ENCODE measurements at regions not wholly inside any gene's neighbourhood (a gene's known extent, or its start where the extent isn't known, plus 50 kb on each side); places are given as distances from the start of the nearest gene placed in this dataset.

GRCh38 chr17:69851736-69852135, 223.3 kb upstream of the KCNJ16 start:
- no peak for DNase-seq (ENCODE audit: low spot score)

GRCh38 chr17:69853541-69854224, 221.3 kb upstream of the KCNJ16 start:
- no peak for DNase-seq (ENCODE audit: low spot score)

GRCh38 chr17:69854225-69854780, 220.7 kb upstream of the KCNJ16 start:
- no peak for DNase-seq (ENCODE audit: low spot score)

- DNase-seq (ENCODE audit: low spot score) = no peak
Observed at GRCh38 chr17:69856946-69857345, 218.1 kb upstream of the KCNJ16 start.

GRCh38 chr17:69857412-69857835, 217.6 kb upstream of the KCNJ16 start:
- no peak for DNase-seq (ENCODE audit: low spot score)

GRCh38 chr17:69858460-69858859, 216.6 kb upstream of the KCNJ16 start:
- no peak for DNase-seq (ENCODE audit: low spot score)

GRCh38 chr17:69860142-69860680, 214.8 kb upstream of the KCNJ16 start:
- no peak for DNase-seq (ENCODE audit: low spot score)

- no peak for DNase-seq (ENCODE audit: low spot score)
Observed at GRCh38 chr17:69864462-69864861, 210.6 kb upstream of the KCNJ16 start.

- no peak for DNase-seq (ENCODE audit: low spot score)
Observed at GRCh38 chr17:69869667-69870066, 205.4 kb upstream of the KCNJ16 start.

GRCh38 chr17:69870091-69870530, 204.9 kb upstream of the KCNJ16 start:
- no peak for DNase-seq (ENCODE audit: low spot score)

GRCh38 chr17:69870751-69871199, 204.2 kb upstream of the KCNJ16 start:
- DNase-seq (ENCODE audit: low spot score) = no peak

GRCh38 chr17:69871318-69871717, 203.7 kb upstream of the KCNJ16 start:
- DNase-seq (ENCODE audit: low spot score) = no peak

GRCh38 chr17:69872675-69873262, 202.3 kb upstream of the KCNJ16 start:
- no peak for DNase-seq (ENCODE audit: low spot score)

GRCh38 chr17:69874175-69874670, 200.8 kb upstream of the KCNJ16 start:
- DNase-seq (ENCODE audit: low spot score) = no peak

GRCh38 chr17:69876757-69877156, 198.3 kb upstream of the KCNJ16 start:
- DNase-seq (ENCODE audit: low spot score) = no peak

GRCh38 chr17:69878661-69879060, 196.4 kb upstream of the KCNJ16 start:
- no peak for DNase-seq (ENCODE audit: low spot score)

GRCh38 chr17:69879576-69879975, 195.4 kb upstream of the KCNJ16 start:
- no peak for DNase-seq (ENCODE audit: low spot score)

- DNase-seq (ENCODE audit: low spot score) = no peak
Observed at GRCh38 chr17:69880591-69881112, 194.4 kb upstream of the KCNJ16 start.

- no peak for DNase-seq (ENCODE audit: low spot score)
Observed at GRCh38 chr17:69882281-69882680, 192.7 kb upstream of the KCNJ16 start.

GRCh38 chr17:69883120-69883519, 191.9 kb upstream of the KCNJ16 start:
- no peak for DNase-seq (ENCODE audit: low spot score)

- DNase-seq (ENCODE audit: low spot score) = no peak
Observed at GRCh38 chr17:69884356-69884755, 190.7 kb upstream of the KCNJ16 start.

- DNase-seq (ENCODE audit: low spot score) = no peak
Observed at GRCh38 chr17:69884846-69885245, 190.2 kb upstream of the KCNJ16 start.

- DNase-seq (ENCODE audit: low spot score) = no peak
Observed at GRCh38 chr17:69898601-69899000, 176.4 kb upstream of the KCNJ16 start.

All from ecto neural progenitor cell (in vitro differentiated cells).